ENCODE measurements at regions not wholly inside any gene's neighbourhood (a gene's known extent, or its start where the extent isn't known, plus 50 kb on each side); places are given as distances from the start of the nearest gene placed in this dataset.
"Not testable (repeated sequence)": the region's sequence is repeated elsewhere in the genome, so short reads cannot be mapped to it uniquely, and the experiment has no call there.

DNA sequence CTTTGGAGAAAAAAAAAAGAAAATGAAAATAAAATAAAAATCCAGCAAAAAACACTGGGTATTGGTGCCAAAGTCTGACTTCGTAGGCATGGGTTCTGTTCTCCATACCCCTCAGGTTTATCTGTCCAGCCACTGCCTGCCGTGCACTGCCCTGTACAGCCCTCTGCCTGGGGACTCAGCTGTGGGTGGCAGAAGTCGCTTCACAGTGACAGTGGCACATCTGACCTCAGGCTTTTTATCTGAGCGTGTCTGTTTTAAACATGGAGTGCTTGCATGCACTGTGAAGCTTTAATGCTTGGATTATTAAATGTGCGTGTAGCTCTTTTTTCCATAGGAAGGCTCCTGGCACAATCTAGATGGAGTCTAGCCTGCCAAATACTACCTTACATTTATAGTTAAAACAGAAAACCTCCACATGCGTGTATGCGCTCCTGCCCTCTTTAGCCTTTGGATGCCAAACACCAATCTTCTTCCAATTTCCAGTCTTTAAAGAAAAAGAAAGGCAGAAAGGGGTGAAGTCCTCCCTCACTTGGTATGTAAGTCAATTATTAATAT is 375.5 kb downstream of the UTRN start:
- no peak for DNase-seq

DNA sequence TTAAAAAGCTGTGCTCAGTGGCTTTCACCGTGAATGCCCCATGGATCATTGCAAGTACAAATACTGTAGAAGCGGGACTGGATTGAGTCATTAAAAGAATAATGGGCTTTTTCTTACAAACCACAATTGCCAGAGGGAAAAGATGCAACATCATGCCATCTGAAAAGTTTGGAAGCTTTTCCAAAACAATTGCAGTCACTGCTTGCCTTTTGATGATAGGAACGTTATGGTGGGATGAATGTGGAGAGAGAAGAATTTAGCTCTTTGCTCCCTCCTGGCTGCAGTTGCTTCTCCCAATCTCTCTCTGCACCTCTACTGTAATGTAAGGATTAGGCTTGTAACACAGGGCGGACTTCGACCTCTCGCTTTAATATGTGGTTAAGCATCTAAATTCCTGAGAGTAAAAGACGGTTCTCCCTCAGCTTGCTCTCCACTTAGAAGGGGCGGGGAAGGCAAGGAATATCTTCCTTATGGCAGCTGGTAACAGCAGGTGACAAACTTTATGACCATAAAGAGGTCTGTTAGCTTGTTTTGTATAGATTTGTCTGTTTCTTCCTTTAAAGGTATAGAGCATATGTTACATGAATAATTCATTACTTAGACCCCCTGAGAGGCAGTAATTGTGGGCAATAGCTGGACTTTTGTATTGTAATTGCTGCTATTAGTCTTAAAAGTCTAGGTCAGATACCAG is 376.1 kb downstream of the UTRN start:
- DNase-seq, result peak; percentile 68

DNA sequence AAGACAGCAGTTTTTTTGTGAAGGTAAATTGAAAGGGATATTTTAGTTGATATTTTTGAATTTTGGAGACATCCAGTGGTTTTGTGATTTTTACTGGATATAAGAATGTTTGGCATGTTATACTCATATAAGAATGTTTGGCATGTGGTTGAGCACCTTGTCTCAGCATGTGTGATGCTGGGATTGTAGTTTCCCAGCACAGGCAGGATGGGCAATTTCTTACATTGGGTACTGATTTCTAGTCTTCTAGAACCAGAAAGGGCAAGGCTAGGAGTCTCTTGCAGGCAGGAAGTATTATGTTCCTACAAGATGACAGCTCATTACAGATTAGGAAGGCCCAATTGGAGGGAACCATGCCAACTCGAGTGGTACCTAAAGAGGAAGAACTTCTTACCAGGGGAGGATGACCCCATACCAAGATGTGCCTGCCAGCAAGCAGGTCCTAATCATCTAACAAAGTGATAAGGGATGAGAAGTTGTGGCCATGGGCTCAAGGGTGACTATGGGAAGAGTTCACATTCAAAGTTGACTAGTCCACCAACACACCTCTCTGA is 377.8 kb downstream of the UTRN start:
- no peak for DNase-seq

DNA sequence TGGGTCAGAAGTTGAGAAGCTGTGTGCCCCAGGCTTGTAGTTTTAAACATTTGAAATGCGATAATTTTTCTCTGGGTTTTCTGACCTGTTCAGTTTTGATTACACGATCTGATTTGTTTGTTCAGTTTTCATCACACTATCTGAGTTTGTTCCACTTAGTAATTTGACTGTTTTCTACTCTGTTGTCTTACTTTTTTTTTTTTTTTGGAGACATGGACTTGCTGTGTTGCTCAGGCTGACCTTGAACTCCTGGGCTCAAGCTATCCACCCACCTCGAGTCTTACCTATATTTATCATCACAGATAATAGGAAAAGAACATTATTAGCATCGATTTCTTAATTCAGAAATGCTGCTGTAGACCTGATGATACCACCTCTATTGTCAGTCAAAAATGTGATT is 379.1 kb downstream of the UTRN start:
- DNase-seq, result no peak

DNA sequence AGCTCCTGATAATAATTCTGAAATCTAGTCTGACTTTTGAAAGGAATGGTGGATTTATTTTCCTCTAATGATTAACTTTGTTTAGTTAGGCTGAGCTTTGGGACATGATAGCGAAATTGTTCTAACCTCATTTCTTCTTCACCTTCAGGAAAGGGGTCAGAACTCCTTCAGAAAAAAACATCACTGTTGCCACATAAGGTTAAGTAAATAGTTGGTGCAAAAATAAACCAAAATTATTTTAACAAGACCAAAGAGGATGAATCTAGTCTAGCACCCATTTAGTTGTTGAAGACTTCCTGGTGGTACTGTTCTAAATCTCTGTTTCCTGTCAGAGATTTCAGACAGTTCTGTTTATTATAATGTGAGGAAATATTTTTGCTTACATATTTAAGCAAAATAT is 379.8 kb downstream of the UTRN start:
- DNase-seq, result no peak

DNA sequence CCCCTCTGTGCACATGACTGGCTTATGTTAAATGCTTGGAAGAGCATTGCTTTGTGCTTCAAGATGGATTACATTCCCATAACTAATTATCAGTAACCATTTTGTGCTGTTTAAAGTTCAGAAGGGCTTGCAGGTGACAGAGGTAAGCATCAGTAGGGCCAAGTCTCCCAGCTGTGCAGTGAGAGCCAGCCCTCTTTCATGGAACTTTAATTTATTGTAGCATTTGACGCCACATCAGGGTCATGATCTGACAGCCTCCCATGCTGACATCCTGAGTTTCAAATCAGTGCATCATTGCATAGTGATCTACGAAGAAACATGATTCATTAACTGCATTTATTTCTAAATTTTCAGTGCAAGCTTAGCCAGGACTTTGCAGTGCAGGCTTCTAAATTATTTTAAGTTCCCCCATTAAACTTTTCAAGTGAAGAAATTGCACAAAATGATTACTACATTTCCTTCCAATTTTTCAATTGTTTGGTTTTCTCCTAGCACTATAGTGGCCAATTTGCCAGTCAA is 380.9 kb downstream of the UTRN start:
- DNase-seq, result peak; percentile 31

DNA sequence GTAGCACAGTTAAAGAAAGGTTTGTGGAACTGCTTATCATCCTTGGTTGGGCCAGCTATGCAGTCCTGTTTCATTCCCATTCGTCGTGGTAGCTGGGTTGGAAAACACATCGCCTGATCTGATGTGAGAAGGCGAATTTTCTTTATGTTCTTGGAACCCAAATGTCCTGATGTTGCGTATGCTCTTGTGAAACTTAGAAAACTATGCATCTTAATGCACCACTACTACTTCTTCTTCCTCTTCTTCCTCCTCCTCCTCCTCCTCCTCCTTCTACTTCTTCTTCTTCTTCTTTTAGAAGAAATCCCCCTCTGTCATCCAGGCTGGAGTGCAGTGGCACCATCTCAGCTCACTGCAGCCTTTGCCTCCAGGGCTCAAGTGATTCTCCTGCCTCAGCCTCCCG is 381.6 kb downstream of the UTRN start:
- DNase-seq, result no peak

DNA sequence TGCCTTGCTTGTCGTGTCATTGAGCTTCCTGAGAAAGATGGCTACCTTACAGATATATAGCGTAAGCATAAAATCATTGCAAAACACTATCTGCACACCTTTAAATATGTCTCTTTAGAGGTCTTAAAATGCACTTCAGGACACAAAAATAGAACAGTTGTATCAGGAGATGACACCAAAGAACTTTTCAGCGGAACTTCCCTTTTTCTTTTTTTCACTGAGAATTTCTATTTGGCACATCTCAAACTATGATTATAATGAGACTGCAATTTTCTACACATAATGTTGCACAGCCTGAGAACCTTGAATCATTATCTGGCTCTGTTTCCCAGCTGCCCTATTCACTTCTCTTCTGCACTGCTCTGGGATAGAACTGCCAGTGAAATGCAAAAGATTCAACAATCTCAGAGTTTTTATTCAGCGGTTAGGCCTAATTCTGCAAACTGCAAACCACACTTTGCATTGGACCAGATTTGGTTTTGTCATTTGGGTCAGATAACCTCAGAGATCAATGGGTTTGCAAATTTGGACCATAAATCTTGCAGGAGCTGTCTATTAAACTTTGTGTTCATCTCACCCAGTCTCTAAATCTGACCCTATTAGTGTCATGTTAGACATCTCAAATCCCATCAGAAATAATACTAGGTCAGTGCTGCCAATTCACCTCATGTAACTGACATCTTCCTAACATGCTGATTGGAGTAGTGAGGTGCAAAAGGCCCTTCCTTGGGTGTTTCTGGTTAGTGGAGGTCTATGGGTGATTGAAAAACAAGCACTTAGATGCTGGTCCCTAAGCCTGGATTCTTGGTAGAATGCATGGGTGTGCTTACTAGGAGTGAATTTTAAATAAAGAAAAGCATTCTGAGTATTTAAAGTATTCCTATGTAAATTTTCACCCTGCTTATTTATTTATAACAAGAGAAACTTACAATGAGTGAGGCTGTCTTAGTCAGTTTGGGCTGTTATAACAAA is 382.7 kb downstream of the UTRN start:
- no peak for DNase-seq

DNA sequence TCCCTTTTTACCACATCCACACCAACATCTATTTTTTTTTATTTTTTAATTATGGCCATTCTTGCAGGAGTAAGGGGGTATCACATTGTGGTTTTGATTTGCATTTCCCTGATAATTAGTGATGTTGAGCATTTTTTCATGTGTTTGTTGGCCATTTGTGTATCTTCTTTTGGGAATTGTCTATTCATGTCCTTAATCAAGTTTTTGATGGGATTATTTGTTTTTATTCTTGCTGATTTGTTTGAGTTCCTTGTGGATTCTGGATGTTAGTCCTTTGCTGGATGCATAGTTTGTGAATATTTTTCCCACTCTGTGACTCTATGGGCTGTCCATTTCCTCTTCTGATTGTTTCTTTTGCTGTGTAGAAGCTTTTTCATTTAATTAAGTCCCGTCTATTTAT is 385.1 kb downstream of the UTRN start:
- DNase-seq, result not testable (repeated sequence)

DNA sequence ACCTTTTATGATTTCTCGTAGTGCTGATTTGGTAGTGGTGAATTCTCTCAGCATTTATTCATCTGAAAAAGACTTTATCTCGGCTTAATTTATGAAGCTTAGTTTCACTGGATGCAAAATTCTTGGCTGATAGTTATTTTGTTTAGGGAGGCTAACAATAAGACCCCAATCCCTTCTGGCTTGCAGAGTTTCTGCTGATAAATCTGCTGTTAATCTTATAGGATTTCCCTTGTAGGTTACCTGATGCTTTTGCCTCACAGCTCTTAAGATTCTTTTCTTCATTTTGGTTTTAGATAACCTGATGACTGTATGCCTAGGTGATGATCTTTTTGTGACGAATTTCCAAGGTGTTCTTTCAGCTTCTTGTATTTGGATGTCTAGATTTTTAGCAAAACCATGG is 388.7 kb downstream of the UTRN start:
- DNase-seq, result no peak

DNA sequence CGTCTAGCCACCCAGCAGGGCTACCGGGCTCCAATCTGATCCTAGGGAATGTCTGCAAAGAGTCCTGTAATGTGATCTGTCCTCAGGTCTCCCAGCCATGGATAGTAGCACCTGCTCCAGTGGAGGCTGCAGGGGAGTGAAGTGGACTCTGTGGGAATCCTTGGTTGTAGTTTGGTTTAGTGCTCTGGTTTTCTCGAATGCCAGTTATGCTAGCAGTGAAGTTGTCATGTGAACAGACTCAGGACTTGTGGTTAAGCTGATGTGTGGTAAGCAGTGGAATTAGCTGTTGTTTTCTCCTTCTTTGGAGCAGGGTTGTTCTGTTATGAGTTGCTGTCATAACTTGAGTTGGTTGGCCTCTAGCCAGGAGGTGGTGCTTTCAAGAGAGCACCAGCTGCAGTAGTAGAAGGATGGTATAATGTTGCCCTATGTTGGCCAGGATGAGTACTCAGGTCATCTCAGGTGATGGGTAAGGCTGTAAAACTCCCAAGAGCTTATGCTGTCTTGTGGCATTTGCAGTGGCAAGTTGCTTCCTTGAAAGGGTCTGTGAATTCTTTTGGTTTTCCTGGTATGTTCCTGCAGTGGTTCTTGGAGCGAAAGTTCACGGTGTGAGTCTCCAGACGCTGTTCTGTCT is 390.2 kb downstream of the UTRN start:
- no peak for DNase-seq

DNA sequence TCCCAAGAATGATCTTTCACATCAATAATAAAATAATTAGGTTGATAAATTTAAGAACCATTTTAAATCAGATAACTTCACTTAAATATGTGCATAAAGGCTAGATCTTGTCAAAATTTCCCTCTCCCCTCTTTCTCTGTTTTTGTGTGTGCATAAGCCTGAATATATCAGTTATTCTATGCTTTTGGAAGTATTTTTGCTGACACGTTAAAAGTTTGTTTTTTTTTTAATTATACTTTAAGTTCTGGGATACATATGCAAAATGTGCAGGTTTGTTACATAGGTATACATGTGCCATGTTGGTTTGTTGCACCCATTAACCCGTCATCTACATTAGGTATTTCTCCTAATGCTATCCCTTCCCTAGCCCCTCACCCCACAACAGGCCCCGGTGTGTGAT is 391.2 kb downstream of the UTRN start:
- not testable (repeated sequence) for DNase-seq

DNA sequence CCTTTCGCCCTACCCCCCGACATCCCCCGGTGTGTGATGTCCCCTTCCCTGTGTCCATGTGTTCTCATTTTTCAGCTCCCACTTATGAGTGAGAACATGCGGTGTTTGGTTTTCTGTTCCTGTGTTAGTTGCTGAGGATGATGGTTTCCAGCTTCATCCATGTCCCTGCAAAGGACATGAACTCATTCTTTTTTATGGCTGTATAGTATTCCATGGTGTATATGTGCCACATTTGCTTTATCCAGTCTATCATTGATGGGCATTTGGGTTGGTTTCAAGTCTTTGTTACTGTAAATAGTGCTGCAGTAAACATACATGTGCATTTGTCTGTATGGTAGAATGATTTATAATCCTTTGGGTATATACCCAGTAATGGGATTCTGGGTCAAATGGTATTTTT is 392.1 kb downstream of the UTRN start:
- DNase-seq, result not testable (repeated sequence)

DNA sequence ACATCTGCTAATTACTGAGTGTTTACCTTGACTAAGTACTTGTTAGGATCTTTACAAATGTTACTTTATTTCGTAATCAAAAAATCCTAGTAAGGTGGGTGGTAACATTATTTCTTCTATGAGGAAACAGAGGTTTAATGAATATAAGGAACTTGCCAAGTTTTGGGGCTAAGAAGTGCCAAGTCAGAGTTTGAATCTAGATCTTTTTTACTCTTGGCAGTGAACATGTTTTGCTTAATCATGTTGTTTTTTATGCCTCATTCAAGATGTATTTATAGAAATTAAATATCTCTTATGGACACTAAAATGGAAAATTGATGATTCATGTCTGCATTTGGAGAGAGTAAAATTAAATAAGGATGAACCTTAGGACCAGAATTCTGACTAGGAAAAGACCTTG is 393.7 kb downstream of the UTRN start:
- DNase-seq, result no peak

DNA sequence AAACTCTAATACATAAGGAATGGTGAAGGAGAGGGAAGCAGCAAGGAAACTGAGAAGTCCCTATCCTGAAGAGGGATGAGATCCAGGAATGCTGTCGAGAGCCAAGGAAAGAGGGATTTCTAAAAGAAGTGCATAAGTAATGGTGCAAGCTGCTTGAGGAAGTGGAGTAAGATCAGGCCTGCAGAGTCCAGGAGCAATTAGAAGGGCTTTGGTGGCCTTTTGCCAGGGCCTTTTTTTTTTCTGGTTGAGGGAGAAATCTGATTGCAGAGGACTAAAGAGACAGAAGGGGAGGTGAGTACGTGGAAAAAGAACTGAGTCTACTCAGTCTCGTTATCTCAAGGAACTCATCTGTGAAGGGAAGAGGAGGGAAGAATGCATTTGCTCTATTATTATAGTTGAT is 396.2 kb downstream of the UTRN start:
- DNase-seq, result no peak

DNA sequence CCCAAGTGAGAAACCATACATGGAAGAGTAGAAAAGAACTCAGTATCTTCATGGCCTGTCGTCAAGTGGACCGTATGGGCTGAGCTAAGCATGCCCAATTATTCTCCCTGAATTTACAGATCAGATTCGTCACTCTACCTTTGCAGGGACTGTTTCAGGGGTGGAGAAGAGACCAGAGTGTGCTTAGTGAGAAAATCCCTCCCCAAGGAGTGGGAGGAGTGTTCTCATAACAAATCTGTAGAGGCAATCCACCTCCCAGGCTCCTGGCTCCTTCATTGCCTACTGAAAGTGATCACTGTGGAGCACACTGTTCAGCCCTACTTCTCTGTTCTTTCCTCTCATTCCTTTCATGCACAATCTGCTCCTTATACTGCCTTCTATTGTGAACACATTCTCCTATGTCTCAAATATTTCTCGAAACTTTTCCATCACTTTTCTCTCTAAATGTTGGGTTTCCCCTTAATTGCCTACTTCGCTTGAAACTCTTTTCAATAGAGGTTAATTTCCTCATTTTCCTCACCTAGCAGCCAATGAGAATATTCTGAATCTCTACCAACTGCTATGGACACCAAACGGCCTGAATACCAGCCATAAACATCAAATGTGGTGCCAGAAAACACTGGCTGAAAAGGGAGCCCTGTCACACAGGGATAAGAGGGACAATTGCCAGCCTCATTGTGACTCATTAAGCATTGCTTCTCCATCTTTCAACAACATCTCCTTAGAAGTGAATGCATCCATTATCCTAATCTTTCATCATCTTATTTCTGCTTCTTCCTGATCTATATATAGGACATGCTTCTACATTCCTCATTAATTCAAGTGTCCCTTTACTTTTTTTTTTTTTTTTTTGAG is 398.3 kb downstream of the UTRN start:
- DNase-seq, result no peak

DNA sequence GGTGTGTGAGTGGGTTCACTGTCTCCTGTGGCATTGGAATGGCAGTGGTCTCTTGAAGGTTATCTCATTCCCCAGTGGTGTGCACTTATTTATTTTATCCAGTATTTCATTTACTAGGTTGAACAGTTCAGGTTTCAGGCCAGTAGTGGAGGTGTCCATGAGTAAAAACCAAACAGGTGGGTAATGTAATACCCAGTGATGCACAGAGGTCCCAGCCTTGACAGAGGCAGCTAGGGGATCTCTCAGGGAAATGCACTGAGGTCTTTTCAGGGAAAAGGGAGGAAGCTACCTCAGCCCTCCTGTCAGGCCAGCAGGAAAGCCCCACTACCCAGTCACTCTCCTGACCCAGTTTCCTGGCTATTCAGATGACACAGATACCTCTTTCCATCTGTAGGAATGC is 403.6 kb downstream of the UTRN start:
- no peak for DNase-seq

DNA sequence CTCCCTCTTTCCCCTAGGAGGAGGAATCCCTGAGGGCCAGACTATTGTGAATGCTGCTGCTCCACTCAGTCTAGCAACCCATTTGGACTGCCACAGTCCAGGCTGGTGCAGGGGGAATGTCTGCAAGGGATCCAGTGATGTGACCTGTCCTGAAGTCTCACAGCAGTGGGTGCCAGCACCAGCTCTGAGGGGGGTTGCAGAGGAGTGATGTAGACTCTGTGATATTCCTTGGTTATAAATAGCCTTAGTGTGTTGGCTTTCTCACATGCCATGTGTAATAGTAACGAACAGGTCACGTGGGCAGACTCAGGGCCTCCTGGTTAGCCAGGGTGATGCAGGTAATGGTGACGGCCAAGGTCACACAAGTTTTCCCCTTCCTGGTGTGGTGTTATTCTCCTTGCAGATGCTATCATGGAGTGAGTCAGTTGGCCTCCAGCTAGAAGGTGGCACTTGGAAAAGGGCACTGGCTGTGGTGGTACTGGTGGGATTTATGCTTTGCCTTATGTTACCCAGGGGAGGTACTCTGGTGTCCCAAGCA is 404.4 kb downstream of the UTRN start:
- DNase-seq, result no peak

DNA sequence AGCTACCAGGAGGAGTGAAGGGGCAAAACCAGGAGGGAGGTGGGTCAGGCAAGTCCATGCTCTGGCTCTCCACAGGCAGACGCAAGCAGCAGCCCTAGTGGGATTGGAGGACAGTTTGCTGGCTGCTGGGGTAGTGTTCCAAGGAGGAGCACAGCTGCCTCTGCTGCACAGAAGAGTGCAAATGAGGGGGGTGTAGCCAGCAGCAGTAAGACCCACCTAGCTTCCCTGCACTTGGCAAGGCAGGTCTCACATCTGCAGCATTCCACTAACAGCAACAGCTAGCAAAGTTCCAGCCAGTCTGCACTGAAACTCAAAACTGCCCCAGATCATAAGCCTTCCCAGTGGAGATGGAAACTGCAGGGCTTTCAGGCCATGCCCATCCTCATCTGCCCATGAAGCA is 405.0 kb downstream of the UTRN start:
- no peak for DNase-seq

DNA sequence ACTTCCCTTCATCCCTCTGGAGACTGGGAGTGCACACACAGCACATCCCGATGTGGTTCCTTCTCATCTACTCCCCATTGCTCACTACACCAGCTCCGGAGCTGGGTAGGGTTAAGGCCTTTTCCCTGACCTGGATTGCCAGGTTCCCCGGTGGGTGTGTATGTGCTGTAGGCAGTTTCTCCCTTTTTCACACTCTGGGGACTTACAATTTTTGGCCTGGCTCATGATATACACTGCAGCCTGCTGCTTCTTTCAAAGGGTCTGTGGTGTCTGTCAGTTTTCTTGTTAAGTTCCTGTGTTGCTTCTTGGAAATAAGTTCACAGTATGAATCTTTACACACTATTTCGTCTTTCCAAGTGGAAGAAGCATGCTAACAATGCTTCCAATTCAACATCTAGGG is 405.5 kb downstream of the UTRN start:
- DNase-seq, result no peak

DNA sequence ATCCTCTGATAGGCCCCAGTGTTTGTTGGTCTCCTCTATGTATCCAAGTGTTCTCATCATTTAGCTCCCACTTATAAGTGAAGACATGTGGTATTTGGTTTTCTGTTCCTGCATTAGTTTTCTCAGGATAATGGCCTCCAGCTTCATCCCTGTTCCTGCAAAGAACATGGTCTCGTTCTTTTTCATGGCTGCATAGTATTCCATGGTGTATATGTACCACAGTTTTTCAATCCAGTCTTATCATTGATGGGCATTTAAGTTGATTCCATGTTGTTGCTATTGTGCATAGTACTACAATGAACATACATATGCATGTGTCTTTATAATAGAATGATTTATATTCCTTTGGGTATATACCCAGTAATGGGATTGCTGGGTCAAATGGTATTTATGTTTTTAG is 406.9 kb downstream of the UTRN start:
- not testable (repeated sequence) for DNase-seq
